NT2/D1 (cell line): ENCODE measurements at regions not wholly inside any gene's neighbourhood (a gene's known extent, or its start where the extent isn't known, plus 50 kb on each side); places are given as distances from the start of the nearest gene placed in this dataset.

Experiments used
- DNase-seq: peaks from one replicate; pipeline ENCODE4 v3.0.0-alpha.2; 2011; ENCODE audit warnings: low read depth, low spot score
- H3K27me3 ChIP-seq: 2 replicates; pipeline ENCODE4 v1.6.0; 2011; ENCODE audit warnings: mild to moderate bottlenecking; ENCODE audit not compliant: insufficient read length, insufficient read depth
- H3K36me3 ChIP-seq: 2 replicates; pipeline ENCODE4 v1.6.1; 2011; ENCODE audit warnings: mild to moderate bottlenecking, low read length, mixed read lengths; ENCODE audit not compliant: insufficient read depth, insufficient read length
- H3K4me1 ChIP-seq: 2 replicates; pipeline ENCODE4 v1.5.1; 2011; ENCODE audit not compliant: insufficient read depth, insufficient read length
- H3K4me3 ChIP-seq: 2 replicates; pipeline ENCODE4 v1.5.1; 2011; ENCODE audit warnings: low read depth; ENCODE audit not compliant: insufficient read length
- H3K9ac ChIP-seq: 2 replicates; pipeline ENCODE4 v1.6.0; 2011; ENCODE audit warnings: low read depth; ENCODE audit not compliant: insufficient read length
- H3K9me3 ChIP-seq: 2 replicates; pipeline ENCODE4 v1.5.1; 2011; ENCODE audit warnings: mild to moderate bottlenecking, low read length; ENCODE audit not compliant: insufficient read depth
- SUZ12 ChIP-seq: IDR thresholded peaks from 2 replicates; pipeline ENCODE4 v1.6.1; 2011; ENCODE audit not compliant: insufficient read length, insufficient read depth; ENCODE audit errors: extremely low read depth
- YY1 ChIP-seq: IDR thresholded peaks from 2 replicates; pipeline ENCODE4 v1.6.1; 2011; ENCODE audit not compliant: insufficient read length, insufficient read depth
- ZNF274 ChIP-seq: IDR thresholded peaks from 2 replicates; pipeline ENCODE4 v1.6.1; 2011; ENCODE audit warnings: mild to moderate bottlenecking, low read depth, low read length

- H3K4me1 ChIP-seq = no peaks in the 10 kb centered on the region
- TF ChIP-seq YY1 (no peak), ZNF274 (no peak), SUZ12 (no peak)
- H3K4me3 ChIP-seq = no peak overlapping the region
- DNase-seq = no peak
- H3K27me3 ChIP-seq = no peaks in the 10 kb centered on the region
- H3K9ac ChIP-seq = no peak overlapping the region
- H3K36me3 ChIP-seq = no peaks in the 10 kb centered on the region
- 0 out of 2 replicates have a peak, but pooled peaks cover 3% of the 10 kb centered on the region for H3K9me3 ChIP-seq
These were observed 86.0 kb upstream of the C1QTNF7 start for GRCh38 chr4:15341733-15342300.

- Histone ChIP-seq H3K4me3 (no peak overlapping the region), H3K36me3 (no peaks in the 10 kb centered on the region), H3K27me3 (no peaks in the 10 kb centered on the region), H3K9me3 (no peaks in the 10 kb centered on the region), H3K4me1 (no peaks in the 10 kb centered on the region), H3K9ac (no peak overlapping the region)
- no peak for DNase-seq
- TF ChIP-seq SUZ12 (no peak), ZNF274 (no peak), YY1 (no peak)
These were observed 84.8 kb upstream of the C1QTNF7 start for GRCh38 chr4:15343000-15343399.

DNA sequence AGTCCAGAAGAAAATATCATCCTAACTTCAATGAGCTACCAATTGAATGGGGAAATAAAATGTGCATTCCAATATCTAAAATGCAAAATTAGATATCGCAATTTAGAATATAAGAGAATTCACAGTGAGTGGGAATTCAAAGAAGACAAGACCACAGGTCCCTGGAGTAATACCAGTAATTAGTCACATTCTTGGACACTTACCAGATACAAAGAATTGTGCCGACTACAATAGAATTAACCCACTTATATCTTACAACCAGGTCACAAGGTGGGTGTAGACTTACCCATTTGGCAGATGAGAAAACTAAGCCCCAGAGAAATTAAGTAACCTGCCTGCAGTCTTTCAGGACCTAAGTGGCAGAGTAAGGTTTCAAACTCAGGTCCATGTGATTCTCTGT is 84.3 kb upstream of the C1QTNF7 start:
- no peak for DNase-seq

DNA sequence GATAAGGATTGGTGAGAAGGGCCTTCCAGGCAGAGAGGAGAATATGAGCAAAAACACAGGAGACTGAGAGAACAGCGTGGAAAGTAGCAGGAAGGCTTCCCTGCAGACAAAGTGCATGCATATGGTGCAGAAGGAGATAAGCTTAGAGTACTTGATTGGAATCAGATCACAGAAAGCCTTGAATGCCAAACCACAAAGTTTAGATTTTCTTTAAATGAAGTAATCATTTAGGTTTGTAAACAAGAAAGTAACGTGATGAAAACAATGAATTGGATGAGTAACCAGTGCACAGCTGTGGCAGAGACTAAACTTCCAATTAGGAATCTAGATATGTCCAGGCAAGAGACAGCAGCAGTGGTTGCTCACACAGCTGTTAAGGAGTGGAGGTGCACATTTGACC is 83.8 kb upstream of the C1QTNF7 start:
- TF ChIP-seq SUZ12 (no peak), YY1 (no peak), ZNF274 (no peak)
- Histone ChIP-seq H3K36me3 (no peaks in the 10 kb centered on the region), H3K4me3 (no peak overlapping the region), H3K4me1 (no peaks in the 10 kb centered on the region), H3K27me3 (no peaks in the 10 kb centered on the region), H3K9ac (no peak overlapping the region), H3K9me3 (no peaks in the 10 kb centered on the region)
- DNase-seq = no peak

More for the DNA sequence above, 84.3 kb upstream of the C1QTNF7 start:
- H3K36me3 ChIP-seq = no peaks in the 10 kb centered on the region
- no peaks in the 10 kb centered on the region for H3K27me3 ChIP-seq
- H3K9me3 ChIP-seq = no peaks in the 10 kb centered on the region
- TF ChIP-seq YY1 (no peak), ZNF274 (no peak), SUZ12 (no peak)
- H3K4me1 ChIP-seq = no peaks in the 10 kb centered on the region
- no peak overlapping the region for H3K4me3 ChIP-seq
- H3K9ac ChIP-seq = no peak overlapping the region

- Histone ChIP-seq H3K9ac (no peak overlapping the region), H3K4me1 (no peaks in the 10 kb centered on the region), H3K4me3 (no peak overlapping the region), H3K27me3 (no peaks in the 10 kb centered on the region), H3K36me3 (no peaks in the 10 kb centered on the region), H3K9me3 (no peaks in the 10 kb centered on the region)
- peak; percentile 18 for DNase-seq
- TF ChIP-seq YY1 (no peak), ZNF274 (no peak), SUZ12 (no peak)
These were observed 82.7 kb upstream of the C1QTNF7 start for GRCh38 chr4:15345134-15345533.

DNA sequence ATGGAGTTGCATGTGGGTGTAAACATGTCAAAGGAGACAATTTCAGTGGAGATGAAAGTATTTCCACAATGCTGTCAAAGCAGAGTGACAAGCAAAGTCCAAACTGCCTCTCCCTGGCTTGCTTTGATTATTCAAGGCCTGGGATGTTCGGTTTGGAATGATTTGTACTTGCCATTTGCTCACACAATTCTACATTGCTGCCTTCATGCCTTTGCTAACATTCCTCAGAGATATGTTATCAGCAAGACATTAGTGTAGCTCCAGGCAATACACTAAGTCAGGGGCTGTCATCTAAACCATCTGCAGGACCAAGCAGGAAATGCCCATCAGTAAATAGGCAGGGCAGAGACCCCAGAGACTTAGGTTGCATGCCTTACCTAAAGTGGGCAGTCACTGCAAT is 79.6 kb upstream of the C1QTNF7 start:
- no peaks in the 10 kb centered on the region for H3K9me3 ChIP-seq
- H3K9ac ChIP-seq = no peak overlapping the region
- H3K27me3 ChIP-seq = no peaks in the 10 kb centered on the region
- no peaks in the 10 kb centered on the region for H3K36me3 ChIP-seq
- no peak for DNase-seq
- H3K4me1 ChIP-seq = no peaks in the 10 kb centered on the region
- TF ChIP-seq SUZ12 (no peak), YY1 (no peak), ZNF274 (no peak)
- no peak overlapping the region for H3K4me3 ChIP-seq

DNA sequence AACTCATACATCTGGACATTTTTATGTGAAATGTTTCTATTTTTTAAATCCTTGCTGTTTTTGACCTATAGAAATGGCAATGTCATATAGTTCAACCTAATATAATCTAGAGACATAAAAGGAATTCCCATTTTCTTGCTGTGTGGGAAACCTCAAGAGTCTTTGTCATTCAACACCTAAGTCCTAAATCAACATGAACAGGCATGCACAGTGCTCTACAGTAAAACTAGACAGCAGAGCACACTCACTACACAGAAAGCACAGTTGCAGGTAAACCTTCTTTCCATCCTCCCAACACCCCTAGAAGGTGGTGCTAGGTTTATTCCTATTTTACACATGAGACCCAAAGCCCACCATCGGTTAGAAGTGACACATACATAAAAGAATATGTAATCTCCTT is 79.1 kb upstream of the C1QTNF7 start:
- Histone ChIP-seq H3K36me3 (no peaks in the 10 kb centered on the region), H3K9me3 (no peaks in the 10 kb centered on the region), H3K27me3 (no peaks in the 10 kb centered on the region), H3K9ac (no peak overlapping the region), H3K4me1 (no peaks in the 10 kb centered on the region), H3K4me3 (no peak overlapping the region)
- no peak for DNase-seq
- no peak for TF ChIP-seq SUZ12
- TF ChIP-seq YY1 = no peak
- TF ChIP-seq ZNF274 = no peak

DNA sequence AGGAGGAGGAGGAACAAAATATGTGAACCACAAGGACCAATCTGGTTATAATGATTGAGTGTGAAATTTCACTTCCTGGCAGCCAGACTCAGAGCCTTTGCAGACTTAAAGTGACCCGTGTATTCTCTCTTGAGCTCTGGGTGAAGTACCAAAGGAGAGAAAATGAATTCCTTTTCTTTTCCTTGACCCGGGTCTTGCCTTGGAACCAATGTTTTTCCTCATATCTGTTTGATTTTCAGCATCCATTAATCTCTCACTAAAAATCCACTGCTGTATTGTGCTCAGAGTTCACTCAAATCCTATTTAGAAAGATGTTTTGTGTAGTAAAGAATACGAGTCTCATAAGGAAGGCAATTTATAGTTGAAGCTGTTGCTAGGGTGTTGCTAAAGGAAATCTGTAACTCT is 78.3 kb upstream of the C1QTNF7 start:
- Histone ChIP-seq H3K9ac (no peak overlapping the region), H3K9me3 (no peaks in the 10 kb centered on the region), H3K4me3 (no peak overlapping the region), H3K36me3 (no peaks in the 10 kb centered on the region), H3K4me1 (no peaks in the 10 kb centered on the region), H3K27me3 (no peaks in the 10 kb centered on the region)
- TF ChIP-seq YY1 (no peak), SUZ12 (no peak), ZNF274 (no peak)
- DNase-seq = no peak
